Hepatocyte (in vitro differentiated cells): ENCODE measurements at regions not wholly inside any gene's neighbourhood (a gene's known extent, or its start where the extent isn't known, plus 50 kb on each side); places are given as distances from the start of the nearest gene placed in this dataset.

Experiments
- DNase-seq: peaks from one replicate; pipeline ENCODE4 v3.0.0-alpha.2; 2016; ENCODE audit warnings: low spot score
- H2AFZ ChIP-seq: fragments of 200-600 bp; sonication (generic); 2 replicates; pipeline ENCODE4 v1.6.0; 2016; ENCODE audit warnings: antibody characterized with exemption, mild to moderate bottlenecking
- H3K27ac ChIP-seq: fragments of 200-600 bp; sonication (generic); 2 replicates; pipeline ENCODE4 v1.5.1; 2016; ENCODE audit warnings: mild to moderate bottlenecking
- H3K27me3 ChIP-seq: fragments of 200-600 bp; sonication (generic); 2 replicates; pipeline ENCODE4 v1.6.1; 2016
- H3K36me3 ChIP-seq: fragments of 200-600 bp; sonication (generic); replicated peaks from 2 replicates; pipeline ENCODE4 v1.5.1; 2016; ENCODE audit warnings: low read depth; ENCODE audit not compliant: insufficient read depth
- H3K4me1 ChIP-seq: fragments of 200-600 bp; sonication (generic); 2 replicates; pipeline ENCODE4 v1.5.1; 2016; ENCODE audit warnings: mild to moderate bottlenecking, moderate library complexity; ENCODE audit not compliant: insufficient read depth
- H3K4me2 ChIP-seq: fragments of 200-600 bp; sonication (generic); 2 replicates; pipeline ENCODE4 v1.6.0; 2016
- H3K4me3 ChIP-seq: fragments of 200-600 bp; sonication (generic); 2 replicates; pipeline ENCODE4 v1.5.1; 2016; ENCODE audit warnings: mild to moderate bottlenecking
- H3K79me2 ChIP-seq: fragments of 200-600 bp; sonication (generic); 2 replicates; pipeline ENCODE4 v1.6.0; 2017; ENCODE audit warnings: mild to moderate bottlenecking
- H3K9me2 ChIP-seq: fragments of 200-600 bp; sonication (generic); replicated peaks from 2 replicates; pipeline ENCODE4 v1.6.0; 2017; ENCODE audit warnings: mild to moderate bottlenecking; ENCODE audit not compliant: insufficient read depth
- H3K9me3 ChIP-seq: fragments of 200-600 bp; sonication (generic); 2 replicates; pipeline ENCODE4 v1.5.1; 2016; ENCODE audit warnings: low read depth, mild to moderate bottlenecking
- H4K20me1 ChIP-seq: fragments of 200-600 bp; sonication (generic); 2 replicates; pipeline ENCODE4 v1.6.0; 2016; ENCODE audit warnings: mild to moderate bottlenecking; ENCODE audit not compliant: insufficient read depth, poor library complexity, severe bottlenecking
- CTCF ChIP-seq: fragments of 200-600 bp; sonication (generic); IDR thresholded peaks from 2 replicates; pipeline ENCODE4 v1.5.1; 2016; ENCODE audit warnings: antibody characterized with exemption, mild to moderate bottlenecking; ENCODE audit not compliant: poor library complexity
- EZH2 ChIP-seq: fragments of 200-600 bp; sonication (generic); IDR thresholded peaks from 2 replicates; pipeline ENCODE4 v1.6.1; 2016; ENCODE audit warnings: antibody characterized with exemption, mild to moderate bottlenecking, borderline replicate concordance
- EZH2phosphoT487 ChIP-seq: fragments of 200-600 bp; sonication (generic); IDR thresholded peaks from one replicate; pipeline ENCODE4 v1.6.1; 2018; ENCODE audit warnings: antibody characterized with exemption, mild to moderate bottlenecking, low read depth, moderate library complexity; ENCODE audit not compliant: unreplicated experiment, severe bottlenecking
- WGBS: methylation state at CpG from one replicate; pipeline ENCODE4 v1.1.6; 2016; ENCODE audit warnings: low lambda C conversion rate; ENCODE audit errors: missing lambda C conversion rate; 5-methylcytosine and 5-hydroxymethylcytosine counted together

- Histone ChIP-seq H4K20me1 (no peaks in the 10 kb centered on the region), H3K79me2 (no peaks in the 10 kb centered on the region), H3K9me2 (no peaks in the 10 kb centered on the region), H3K4me1 (no peaks in the 10 kb centered on the region), H3K27ac (no peak overlapping the region), H3K4me2 (no peak overlapping the region), H2AFZ (no peak overlapping the region), H3K9me3 (no peaks in the 10 kb centered on the region), H3K4me3 (no peak overlapping the region), H3K36me3 (no peaks in the 10 kb centered on the region), H3K27me3 (no peaks in the 10 kb centered on the region)
- WGBS = 75% methylated on average over 3 of the region's 3 CpGs
- DNase-seq = no peak
- TF ChIP-seq CTCF = no peak
- no peak for TF ChIP-seq EZH2
- no peak for TF ChIP-seq EZH2phosphoT487
These were observed 658.4 kb downstream of the TLR4 start for GRCh38 chr9:118362596-118362995.

- no peak for DNase-seq
- WGBS = 90% methylated on average over 7 of the region's 7 CpGs
- Histone ChIP-seq H3K4me2 (no peak overlapping the region), H3K27me3 (no peaks in the 10 kb centered on the region), H2AFZ (no peak overlapping the region), H3K36me3 (no peaks in the 10 kb centered on the region), H3K9me3 (no peaks in the 10 kb centered on the region), H3K27ac (no peak overlapping the region), H4K20me1 (no peaks in the 10 kb centered on the region), H3K4me3 (no peak overlapping the region), H3K79me2 (no peaks in the 10 kb centered on the region), H3K4me1 (no peaks in the 10 kb centered on the region), H3K9me2 (no peaks in the 10 kb centered on the region)
- TF ChIP-seq EZH2 (no peak), EZH2phosphoT487 (no peak), CTCF (no peak)
These were observed 660.3 kb downstream of the TLR4 start for GRCh38 chr9:118364266-118365106.

- Histone ChIP-seq H3K9me3 (no peaks in the 10 kb centered on the region), H3K4me2 (no peak overlapping the region), H3K4me1 (no peaks in the 10 kb centered on the region), H3K4me3 (no peak overlapping the region), H4K20me1 (no peaks in the 10 kb centered on the region), H3K9me2 (no peaks in the 10 kb centered on the region), H3K36me3 (no peaks in the 10 kb centered on the region), H3K27me3 (no peaks in the 10 kb centered on the region), H2AFZ (no peak overlapping the region), H3K79me2 (no peaks in the 10 kb centered on the region), H3K27ac (no peak overlapping the region)
- DNase-seq = no peak
- 86% methylated on average over 2 of the region's 2 CpGs for WGBS
- no peak for TF ChIP-seq CTCF
- TF ChIP-seq EZH2phosphoT487 = no peak
- TF ChIP-seq EZH2 = no peak
These were observed 662.0 kb downstream of the TLR4 start for GRCh38 chr9:118366228-118366627.
